Epidermal melanocyte (primary cell): ENCODE measurements at regions not wholly inside any gene's neighbourhood (a gene's known extent, or its start where the extent isn't known, plus 50 kb on each side); places are given as distances from the start of the nearest gene placed in this dataset.
"Not testable (repeated sequence)": the region's sequence is repeated elsewhere in the genome, so short reads cannot be mapped to it uniquely, and the experiment has no call there.

ENCODE experiments used
- DNase-seq: peaks from one replicate; pipeline ENCODE4 v3.0.0; 2011; ENCODE audit warnings: low spot score; ENCODE audit not compliant: insufficient read length

DNA sequence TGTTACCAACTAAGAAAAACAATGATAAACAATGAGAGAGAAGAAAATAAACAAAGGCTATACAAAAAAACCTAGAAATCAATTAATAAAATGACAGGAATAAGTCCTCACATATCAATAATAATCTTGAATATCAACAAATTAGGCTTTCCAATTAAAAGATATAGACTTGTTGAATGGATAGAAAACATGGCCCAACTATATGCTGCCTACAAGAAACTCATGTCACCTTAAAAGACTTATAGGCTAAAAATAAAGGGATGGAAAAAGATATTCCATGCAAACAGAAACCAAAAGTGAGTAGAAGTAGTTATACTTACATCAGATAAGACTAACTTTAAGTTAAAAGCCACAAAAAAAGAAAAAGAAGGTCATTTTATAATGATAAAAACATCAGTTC is 183.9 kb downstream of the MYRFL start:
- no peak for DNase-seq

DNA sequence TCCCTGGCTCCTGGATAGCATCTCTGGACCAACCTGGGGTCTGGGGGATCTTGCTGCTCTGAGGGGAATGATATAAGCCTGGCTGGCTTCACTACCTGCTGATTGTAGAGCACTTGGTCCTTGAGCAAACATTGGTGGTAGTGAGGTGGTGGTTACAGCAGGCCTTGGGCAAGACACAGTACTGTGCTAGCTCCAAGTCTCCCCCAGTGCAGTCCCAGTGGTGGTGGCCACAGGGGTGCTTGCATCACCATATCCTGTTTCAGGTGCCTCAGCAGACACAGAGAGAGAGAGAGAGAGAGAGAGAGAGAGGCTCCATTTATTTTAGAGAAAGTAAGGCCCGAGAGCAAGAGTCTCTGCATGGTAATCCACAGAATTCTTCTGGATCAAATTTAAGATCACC is 186.3 kb downstream of the MYRFL start:
- DNase-seq: no peak

DNA sequence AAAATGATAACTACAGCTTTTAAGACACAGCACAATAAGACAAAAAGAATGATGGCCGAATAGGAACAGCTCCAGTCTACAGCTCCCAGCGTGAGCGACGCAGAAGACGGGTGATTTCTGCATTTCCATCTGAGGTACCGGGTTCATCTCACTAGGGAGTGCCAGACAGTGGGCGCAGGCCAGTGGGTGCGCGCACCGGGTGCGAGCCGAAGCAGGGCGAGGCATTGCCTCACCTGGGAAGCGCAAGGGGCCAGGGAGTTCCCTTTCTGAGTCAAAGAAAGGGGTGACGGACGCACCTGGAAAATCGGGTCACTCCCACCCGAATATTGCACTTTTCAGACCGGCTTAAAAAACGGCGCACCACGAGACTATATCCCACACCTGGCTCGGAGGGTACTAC is 188.0 kb downstream of the MYRFL start:
- not testable (repeated sequence) for DNase-seq

DNA sequence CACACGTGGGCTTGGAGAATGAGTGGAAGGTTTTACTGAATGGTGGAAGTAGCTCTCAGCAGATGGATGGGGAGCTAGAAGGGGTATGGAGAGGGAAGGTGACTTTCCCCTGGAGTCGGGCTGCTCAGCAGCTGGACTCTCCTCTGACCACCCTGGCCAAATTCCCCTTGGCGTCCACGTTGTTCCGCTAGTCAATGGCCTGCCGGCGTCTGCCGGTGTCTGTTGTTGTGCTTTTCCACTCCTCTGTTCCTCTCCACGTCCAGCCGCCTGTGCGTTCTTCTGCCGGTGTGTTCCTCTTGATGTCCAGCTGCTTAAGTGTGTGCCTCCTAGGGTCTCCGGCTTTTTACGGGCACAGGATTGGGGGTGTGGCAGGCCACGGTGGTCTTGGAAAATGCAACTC is 203.5 kb downstream of the MYRFL start:
- DNase-seq: no peak

DNA sequence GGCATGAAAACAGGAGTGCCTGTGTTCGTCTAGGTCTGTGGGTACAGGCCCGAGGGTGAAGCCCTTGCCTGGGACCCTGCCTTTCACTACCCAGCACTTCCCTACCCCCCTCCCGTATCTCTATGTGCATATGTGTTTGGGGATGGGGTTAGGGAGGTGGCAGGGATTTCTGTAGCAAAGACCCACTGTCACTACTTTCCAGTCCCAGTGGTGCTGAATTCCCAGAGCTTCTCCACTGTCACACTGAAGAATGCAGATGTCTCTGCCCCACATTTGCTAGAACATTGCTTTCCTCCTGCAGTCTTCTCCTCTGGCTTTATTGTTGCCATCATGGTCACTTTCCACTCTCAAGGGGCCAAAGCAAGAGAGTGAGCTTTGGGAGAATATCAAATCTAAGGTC is 203.9 kb downstream of the MYRFL start:
- no peak for DNase-seq

DNA sequence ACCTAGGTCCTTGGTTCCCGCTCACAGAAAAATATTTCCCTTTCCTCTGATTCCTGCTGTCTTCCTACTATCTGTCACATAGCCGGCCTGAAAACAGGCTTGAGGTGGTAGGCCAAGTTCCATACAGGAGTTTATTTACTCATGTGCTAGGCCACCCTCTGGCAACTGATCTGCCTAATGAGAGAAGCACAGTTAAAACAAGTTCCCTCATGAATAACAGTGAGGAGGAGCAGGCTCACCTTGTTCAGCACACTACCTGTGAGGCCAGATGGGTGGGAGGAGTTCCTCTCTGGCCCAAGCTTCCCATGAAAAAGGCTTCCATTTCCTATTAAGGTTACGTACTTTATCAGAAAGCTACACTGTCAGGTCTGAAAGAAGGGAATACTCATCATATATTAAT is 206.0 kb downstream of the MYRFL start:
- no peak for DNase-seq

DNA sequence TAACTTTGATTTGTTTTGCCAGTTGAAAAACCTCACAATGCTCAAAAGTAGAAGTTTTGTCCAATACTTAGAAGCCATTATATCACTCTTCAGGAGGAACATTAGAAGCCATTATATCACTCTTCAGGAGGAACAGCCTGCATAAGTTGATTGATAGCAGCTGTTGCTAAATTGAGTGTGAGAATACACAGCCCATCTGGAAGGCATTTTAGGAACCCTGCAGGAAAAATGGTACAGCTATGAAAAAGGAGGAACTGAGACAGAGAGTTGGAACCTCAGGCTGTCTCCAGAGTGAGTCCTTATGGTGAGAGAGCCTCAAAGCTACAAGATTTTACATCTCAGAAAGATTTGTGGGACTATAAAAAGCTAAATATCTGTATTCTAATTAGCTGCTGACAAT is 207.0 kb downstream of the MYRFL start:
- no peak for DNase-seq

DNA sequence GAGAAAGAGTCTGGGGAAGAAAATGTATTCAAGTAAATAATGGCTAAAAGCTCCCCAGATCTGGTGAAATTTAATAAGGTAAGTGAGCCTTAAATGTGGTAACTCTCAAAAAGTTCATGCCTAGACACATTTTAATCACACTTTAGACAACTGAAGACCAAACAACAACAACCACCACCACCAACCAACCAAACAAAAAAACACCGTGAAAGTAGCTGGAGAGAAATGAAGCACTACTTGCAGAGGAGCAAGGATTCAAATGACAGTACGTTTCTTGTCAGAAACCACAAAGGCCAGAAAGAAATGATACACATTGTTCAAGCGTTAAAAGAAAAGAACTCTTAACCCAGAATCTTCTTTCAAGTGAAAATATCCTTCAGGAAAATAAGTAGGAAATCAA is 208.3 kb downstream of the MYRFL start:
- DNase-seq: no peak

DNA sequence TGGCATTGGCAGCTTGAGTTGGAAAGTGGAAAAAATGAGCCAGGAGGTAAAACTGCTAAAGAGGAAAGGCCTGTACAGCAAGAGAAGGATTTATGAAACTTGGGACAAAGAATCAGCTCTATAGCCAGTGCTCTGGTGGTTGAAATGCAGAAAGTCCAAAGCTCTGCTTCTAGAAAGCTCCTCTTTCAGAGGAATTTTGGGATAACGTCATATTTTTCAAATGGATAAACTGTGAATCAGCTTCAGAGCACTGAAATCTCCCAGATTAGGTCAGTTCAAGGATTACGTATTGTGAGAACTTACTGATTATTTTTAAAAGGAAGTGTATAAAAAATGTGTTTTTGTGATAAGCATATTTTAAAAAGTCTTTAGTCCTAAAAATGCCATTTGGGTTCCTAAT is 203.1 kb upstream of the CNOT2 start:
- DNase-seq: no peak

DNA sequence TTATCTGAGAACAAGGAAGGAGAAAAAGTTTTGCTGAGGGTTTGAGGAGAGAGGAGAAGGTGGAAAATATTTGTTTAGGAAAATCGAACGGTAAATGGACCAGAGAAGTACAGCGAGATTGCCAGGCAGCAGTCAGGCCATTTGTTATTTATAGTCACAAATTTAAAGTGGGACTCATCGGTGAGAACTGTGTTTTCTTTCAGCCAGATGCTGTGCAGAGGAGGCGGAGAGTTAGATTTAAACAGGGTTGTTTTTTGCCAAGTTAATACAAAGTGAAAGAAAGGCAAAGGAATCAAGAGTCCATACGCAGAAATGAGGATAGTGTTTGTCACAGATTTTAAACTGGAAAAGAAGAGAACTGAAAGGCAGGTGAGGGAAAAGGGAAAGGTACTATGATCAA is 200.6 kb upstream of the CNOT2 start:
- DNase-seq: no peak

DNA sequence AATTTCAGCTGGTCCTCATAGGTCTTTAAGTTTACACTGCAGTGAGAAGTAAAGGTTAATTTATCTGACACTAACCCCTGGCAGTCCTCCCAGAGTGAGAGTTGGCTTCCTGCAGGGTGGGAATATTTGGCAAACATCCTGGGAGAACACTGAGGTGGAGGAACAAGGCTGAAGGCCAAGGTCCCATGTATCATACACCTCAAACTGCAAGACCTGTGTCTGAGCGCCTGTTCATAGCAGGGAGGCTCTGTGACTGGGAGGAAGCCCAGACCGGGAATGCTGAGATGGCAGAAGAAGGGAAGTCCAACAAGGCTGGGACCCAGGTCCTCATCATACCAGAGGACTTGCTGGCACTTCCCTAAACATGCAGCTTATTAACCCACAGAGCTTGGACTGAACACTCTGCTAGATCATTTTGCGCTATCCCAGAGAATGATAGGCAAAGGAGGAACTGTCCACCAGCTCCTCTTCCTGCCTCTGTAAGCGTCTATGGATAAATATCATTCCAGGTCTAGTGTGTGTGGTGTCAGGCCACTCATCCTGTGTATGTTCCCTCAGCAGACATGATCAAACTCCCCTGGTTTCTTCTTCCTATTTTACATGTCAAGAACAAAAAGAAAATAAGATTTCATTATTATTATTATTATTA is 199.6 kb upstream of the CNOT2 start:
- DNase-seq: no peak

DNA sequence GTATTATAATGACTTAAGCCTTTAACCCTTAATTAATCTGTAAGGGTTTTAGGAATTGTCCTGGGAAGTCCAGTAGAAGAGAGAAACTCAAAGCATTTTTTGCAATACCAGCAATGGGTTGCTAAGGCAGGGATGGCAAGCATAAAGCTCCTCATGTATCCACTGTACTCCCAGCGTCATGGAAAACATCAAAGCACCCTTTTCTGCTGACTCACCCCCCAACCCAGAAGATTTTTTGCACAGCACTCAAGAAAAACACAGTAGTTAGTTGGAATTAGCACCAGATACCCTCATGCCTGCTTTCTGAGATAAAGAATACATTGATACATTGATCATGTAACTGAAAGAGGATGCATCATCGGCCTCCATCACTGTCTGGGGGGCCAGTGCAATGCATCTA is 199.1 kb upstream of the CNOT2 start:
- DNase-seq: no peak

DNA sequence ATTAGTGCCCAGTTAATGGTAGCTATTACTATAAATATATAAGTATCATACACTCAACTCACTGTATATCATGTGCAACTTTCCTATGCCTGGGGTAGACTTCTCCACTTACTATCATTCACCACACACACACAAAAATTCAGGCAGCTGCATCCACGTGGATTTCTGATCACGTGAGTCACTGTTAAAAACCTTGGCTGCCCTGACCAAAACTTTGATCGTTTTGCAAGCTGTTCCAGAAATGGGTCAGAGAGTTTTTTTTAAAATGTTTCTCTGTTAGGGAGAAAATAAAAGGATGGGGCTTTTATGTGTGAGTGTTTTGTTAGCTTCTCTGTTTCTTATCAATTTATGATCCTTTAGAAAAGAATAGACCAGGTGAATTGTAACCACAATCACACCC is 198.2 kb upstream of the CNOT2 start:
- DNase-seq: no peak

DNA sequence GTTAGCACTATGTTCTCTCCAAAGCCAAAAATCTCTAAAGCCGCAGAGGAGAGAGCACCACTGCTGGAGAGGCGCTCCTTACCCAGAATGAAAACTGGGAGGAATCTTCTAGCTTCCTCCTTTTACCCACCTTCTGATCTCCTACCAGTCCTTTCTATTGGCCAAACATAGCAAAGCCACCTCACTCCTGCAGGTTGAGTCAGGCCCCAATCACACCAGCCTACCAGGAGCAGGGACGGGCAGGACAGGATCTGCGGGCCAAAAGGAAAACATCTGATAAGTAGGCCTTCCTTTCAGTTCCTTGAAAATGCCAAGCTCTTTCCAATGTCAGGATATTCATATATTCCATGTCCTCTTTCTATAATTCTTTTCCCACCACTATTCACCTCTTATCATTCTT is 197.7 kb upstream of the CNOT2 start:
- DNase-seq: no peak

DNA sequence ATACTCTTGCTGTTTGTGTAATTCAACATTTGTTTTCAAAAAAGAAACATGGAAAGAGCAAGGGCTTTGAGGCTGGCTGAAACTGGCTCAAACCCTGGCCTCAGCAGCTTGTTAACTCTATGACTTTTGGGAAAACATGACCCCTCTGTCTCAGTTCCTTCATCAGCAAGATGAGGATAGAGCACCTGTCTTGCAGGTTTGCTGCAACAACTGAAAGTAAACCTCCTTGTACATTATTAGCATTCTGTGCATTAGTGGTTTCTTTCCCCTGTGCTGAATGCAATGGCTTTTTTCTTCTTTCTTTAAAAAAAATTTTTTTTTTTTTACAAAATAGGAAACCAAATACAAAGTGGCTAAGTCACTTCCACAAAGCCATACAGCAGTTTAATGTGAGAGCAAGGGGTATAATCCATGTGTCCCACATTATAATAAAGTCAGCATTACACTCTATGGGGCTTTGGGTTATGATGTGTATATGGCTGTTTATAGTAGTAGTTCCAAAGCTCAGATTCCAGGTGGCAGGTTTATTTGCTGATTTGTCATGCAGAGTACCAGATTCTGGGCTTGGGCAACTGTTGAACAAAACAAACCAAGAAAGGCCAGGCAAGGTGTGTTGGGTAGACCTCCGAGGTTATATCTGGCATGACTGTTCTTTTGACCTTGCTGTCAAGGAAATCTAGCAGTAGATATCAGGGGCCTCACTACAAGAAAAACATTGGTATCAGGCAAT is 194.5 kb upstream of the CNOT2 start:
- DNase-seq: no peak

DNA sequence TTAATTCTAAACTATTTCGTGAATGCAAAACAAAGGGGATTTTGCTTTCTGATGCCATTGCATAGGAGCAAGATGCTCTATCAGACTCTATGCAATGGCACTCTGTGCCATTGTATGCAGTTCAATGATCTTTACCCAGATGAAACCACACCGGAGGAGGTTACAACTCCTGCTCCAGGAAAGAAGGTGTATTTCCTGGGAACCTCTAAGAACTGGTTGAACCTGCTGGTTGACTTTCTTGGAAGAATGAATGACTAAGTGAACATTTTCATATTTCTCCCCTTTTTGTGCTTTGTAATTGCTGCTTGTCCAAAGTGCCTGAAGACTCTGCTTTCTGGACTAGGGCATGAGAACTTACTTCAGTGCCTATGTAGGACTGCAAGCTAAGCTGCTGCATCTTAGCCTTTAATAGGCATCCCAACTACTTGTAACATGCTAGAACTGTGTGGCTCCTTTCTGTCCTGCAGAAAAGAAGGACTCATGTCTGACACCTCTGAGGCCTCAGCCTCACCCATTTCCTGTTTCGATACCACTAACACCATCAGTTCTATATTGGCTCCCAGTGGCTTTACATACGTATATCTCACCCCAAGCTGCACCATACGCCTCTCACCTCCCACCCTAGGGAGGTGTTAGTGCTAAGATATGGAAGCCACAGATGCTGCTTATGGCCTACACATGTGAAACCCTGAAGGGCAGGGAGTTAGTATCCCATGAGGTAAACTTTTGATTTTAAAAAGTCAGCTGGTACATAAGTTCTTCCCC is 193.5 kb upstream of the CNOT2 start:
- DNase-seq: no peak

DNA sequence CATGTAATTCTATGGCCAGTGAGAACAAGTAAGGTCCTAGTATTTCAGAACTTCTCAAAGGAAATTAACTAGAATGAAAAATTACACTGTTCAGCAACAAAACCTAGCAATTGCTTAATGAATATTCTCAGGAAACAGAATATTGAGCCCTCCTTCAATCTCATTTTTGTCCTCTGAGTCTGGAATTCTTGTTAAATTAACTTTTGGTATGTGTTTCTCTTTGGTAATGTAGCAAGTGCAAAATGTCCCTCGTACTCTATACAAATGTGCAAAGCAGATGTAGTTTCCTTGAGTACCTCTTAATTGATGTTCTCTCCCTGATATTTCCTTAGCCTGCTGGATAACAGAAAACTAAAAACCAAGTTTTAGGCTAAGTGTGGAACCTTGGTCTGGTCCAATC is 190.8 kb upstream of the CNOT2 start:
- DNase-seq: peak; percentile 19

DNA sequence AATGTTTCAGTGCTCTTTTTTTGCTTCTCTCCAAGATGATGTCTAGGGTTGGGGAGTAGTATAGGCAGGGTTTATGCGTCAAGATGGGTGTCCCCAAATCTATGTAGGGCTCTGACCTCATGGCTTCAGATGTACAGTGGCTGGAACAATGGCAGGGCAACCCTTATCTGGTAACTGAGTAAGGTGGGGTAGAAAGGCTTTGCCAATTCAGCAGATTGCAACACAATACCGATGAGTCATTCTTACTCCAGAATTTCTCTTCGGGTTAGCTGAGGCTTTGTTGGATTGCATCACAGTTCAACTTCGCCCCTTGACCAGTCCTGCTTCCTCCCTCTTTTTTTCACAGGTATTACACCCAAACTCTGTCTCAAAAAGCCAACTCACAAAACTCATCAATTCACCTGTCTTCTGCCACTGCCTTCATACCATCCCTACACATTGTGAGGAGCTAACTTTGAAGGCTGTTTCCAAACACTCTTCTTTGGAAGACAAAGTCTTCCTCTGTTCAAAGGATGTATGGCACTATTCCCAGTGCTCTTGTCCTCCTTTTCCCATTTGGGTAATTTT is 190.2 kb upstream of the CNOT2 start:
- no peak for DNase-seq

DNA sequence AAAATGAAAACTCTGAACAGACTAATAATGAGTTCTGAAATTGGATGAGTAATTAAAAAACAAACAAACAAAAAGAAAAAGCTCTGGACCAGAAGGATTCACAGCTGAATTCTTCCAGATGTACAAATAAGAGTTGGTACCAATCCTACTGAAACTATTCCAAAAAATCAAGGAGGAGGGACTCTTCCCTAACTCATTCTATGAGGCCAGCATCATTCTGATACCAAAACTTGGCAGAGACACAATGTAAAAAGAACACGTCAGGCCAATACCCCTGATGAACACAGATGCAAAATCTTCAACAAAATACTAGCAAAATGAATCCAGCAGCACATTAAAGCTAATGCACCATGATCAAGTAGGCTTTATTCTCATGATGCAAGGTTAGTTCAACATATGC is 183.9 kb upstream of the CNOT2 start:
- DNase-seq: no peak

DNA sequence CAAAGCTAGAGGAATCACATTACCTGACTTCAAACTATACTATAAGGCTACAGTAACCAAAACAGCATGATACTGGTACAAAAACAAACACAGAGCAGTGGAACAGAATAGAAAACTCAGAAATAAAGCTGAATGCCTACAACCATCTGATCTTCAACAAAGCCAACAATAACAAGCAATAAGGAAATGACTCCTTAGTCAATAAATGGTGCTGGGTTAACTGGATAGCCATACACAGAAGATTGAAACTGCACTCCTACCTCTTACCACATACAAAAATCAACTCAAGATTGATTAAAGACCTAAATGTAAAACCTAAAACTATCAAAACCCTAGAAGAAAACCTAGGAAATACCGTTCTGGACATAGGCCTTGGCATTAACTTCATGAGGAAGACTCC is 182.6 kb upstream of the CNOT2 start:
- DNase-seq: no peak

DNA sequence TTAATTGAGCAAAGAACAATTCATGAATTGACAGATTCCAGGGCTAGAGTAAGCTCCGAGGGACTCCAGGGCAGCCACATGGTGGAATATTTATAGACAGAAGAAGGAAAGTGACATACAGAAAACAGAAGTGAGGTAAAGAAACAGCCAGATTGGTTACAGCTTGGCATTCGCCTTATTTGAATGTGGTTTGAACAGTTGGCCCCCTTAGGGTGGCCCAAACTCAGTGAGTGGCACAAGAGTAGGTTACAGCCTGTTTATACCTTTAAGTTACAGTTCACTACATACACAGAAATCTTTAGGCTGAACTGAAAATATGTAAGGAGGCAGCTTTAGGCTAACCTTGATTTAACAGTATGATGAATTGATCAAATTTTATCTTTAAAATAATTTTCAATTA is 174.5 kb upstream of the CNOT2 start:
- DNase-seq: no peak
